GM12878 (cell line): ENCODE measurements at regions not wholly inside any gene's neighbourhood (a gene's known extent, or its start where the extent isn't known, plus 50 kb on each side); places are given as distances from the start of the nearest gene placed in this dataset.

Source experiments
- CBX5 ChIP-seq: sonication (generic); IDR thresholded peaks from 2 replicates; pipeline ENCODE4 v1.6.1; 2016; ENCODE audit warnings: low read depth, moderate library complexity, mild to moderate bottlenecking, inconsistent platforms
- CTCF ChIP-seq, 3 experiments: IDR thresholded peaks in 2 of 3; conservative IDR thresholded peaks in 1 of 3; 2 replicates each; pipeline ENCODE4 v1.5.1; 2011; ENCODE audit warnings: low read depth in 3 of 3, low read length in 3 of 3, mild to moderate bottlenecking in 3 of 3, control low read depth in 2 of 3, moderate library complexity in 2 of 3, inconsistent platforms in 1 of 3, mixed read lengths in 1 of 3; ENCODE audit not compliant: control insufficient read depth in 2 of 3, insufficient read depth in 1 of 3; ENCODE audit errors: extremely low read depth in 1 of 3
- EGR1 ChIP-seq, 2 experiments: IDR thresholded peaks; 1 replicate in 1 of 2; 2 replicates in 1 of 2; pipeline ENCODE4 v1.6.1; 2011 to 2012; ENCODE audit warnings: low read depth in 2 of 2, low read length in 2 of 2, borderline replicate concordance in 1 of 2, mild to moderate bottlenecking in 1 of 2, moderate library complexity in 1 of 2
- HDAC6 ChIP-seq: fragments of 200-600 bp; sonication (generic); IDR thresholded peaks from one replicate; pipeline ENCODE4 v1.8.0; 2017; ENCODE audit warnings: antibody characterized with exemption; ENCODE audit not compliant: unreplicated experiment
- PML ChIP-seq: IDR thresholded peaks from 2 replicates; pipeline ENCODE4 v1.6.1; 2012; ENCODE audit warnings: low read length, inconsistent platforms

- TF ChIP-seq CTCF (IDR thresholded peaks at IDR 0.05 in 2 of 3, conservative IDR thresholded peaks at IDR 0.05 in 1 of 3; ENCODE audit: control insufficient read depth in 2 of 3, extremely low read depth in 1 of 3, insufficient read depth in 1 of 3, low read depth in 3 of 3, low read length in 3 of 3) (no peak), PML (no peak), CBX5 (no peak), EGR1 (IDR thresholded peaks at IDR 0.05; ENCODE audit: borderline replicate concordance in 1 of 2, low read depth in 2 of 2, low read length in 2 of 2) (no peak), HDAC6 (no peak)
Measured at GRCh38 chr5:153891394-153891793, 147.3 kb downstream of the FAM114A2 start.
